HG02623 (cell line): ENCODE measurements at regions not wholly inside any gene's neighbourhood (a gene's known extent, or its start where the extent isn't known, plus 50 kb on each side); places are given as distances from the start of the nearest gene placed in this dataset.
A peak's percentile ranks its signal among the peaks of the same experiment; 100 is the strongest.
"Not testable (repeated sequence)": the region's sequence is repeated elsewhere in the genome, so short reads cannot be mapped to it uniquely, and the experiment has no call there.

Experiments used
- ATAC-seq: cut with Tn5 transposase; IDR thresholded peaks from one replicate; pipeline ENCODE4 v1.9.1; 2021; ENCODE audit warnings: moderate library complexity; ENCODE audit not compliant: unreplicated experiment

- no peak for ATAC-seq
Observed at GRCh38 chr7:106354822-106355221, 70.0 kb upstream of the NAMPT start.

- ATAC-seq: no peak
Observed at GRCh38 chr7:106353944-106354343, 69.2 kb upstream of the NAMPT start.

GRCh38 chr7:106348231-106348630 is 63.4 kb upstream of the NAMPT start:
- no peak for ATAC-seq

GRCh38 chr7:106347229-106347833 is 62.5 kb upstream of the NAMPT start:
- no peak for ATAC-seq

DNA sequence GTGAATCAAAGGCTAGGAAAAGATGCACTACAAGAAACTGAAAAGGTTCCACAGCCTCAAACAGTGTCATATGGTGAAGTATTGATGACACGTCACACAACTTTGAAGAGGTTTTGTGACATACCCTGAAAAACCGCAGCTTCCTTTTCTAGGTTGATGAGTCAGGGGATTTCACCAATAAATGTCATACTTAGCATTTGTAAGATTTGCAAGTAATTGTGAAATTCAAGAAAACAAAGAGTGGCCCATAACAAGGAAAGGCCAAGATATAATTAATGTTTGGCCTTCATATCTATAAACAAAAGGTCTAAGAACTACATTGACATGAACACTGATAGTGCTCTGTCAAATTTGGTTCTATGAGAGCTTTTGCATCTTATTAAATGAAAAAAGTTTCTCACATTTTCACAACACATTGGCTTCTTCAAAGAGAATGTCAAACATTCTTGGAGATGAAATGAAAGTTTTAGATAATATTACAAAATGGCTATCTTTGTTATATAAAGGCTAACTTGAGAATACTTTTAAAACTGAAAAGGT is 62.0 kb upstream of the NAMPT start:
- ATAC-seq: peak; percentile 76

DNA sequence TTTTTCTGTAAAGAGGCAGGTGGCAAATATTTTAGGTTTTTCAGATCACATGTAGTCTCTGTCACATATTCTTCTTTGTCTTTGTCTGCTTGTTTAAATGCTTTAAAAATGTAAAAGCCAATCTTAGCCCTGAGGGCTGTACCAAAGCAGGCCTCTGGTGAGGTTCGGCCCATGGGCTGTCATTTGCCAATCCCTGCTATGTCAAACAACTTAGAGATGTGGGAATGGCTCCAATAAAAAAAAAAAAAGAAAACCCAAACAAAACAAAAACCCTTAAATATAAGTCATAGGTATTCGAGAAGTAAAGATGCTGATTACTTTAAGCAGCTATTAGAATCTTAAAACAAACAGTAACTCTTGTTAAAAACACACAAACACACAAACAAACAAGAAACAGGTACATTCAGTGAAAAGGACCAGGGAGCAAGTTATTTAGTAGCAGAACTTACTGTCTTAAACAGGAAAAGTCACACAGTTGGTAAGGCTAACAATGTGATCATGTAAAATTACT is 61.4 kb upstream of the NAMPT start:
- ATAC-seq: no peak

DNA sequence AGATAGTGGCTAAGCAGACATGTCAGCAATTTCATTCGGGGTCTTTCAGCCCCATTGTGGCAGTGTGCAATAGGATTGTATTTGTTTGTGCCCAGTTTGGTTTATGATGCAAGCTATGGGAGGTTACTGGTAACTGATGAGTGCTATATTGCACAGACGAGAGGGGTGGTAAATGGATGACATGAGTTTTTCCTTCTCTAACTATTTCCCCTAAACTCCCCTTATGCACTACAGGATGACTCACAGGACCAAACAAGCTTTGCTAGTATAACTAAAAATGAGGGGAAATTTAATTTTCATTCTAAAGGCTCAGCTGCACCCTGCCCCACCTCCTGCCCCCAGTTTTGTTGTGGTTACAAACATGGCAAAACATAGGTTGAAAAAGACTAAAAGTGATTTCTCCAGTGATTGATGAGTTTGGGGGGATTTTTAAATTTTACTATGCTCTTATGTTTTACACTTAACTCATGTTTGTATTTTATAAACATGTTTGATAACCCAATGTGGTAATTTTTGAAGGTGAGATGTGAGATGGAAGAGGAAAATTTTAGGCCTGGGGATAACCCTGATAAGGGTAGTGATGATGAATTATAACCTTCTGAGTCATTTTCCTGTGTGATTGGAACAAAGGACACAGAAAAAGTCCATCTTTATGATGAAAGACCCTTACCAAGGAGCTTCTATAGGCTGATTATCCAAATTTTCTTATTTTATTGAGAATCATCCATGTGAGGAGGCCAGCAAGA is 60.8 kb upstream of the NAMPT start:
- ATAC-seq: peak; percentile 23

DNA sequence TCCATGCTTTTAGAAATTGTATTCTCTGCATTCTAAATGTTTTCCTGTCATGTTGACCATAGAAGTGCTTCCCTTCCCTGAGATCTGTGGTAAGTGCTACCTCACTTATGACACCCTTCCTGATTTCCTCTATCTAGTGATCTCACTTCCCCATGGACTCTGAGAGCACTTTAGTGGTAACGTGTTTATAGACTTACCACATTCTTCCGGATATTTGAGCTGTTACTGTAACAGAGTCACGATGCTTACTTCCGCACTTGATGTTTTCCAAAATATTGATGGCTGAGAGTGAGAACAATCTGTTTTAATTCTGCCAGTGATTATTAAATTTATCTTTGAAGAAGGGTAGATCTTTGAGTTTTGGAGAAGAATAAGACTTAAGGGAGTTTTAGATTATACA is 60.1 kb upstream of the NAMPT start:
- ATAC-seq: no peak

DNA sequence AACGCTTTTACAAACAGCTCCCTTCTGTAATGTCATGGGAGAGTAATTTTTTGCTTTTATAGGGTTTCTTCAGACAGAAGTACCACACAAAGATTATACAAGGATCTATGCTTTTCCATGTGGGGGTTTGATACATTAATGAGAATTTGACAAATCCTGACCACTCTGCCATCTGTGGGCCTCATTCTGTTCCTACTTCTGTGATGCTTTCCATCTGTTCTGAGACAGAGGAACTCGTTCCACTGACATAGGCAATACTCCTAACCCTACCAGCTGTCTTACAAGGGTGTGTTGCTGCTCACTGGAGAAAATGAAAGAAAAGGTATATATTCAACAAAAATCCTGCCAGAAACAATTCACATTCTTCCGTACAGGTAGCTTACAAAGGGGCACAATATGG is 59.4 kb upstream of the NAMPT start:
- ATAC-seq: no peak

- ATAC-seq: not testable (repeated sequence)
Observed at GRCh38 chr7:106342049-106342448, 57.3 kb upstream of the NAMPT start.

- not testable (repeated sequence) for ATAC-seq
Observed at GRCh38 chr7:106340247-106340596, 55.4 kb upstream of the NAMPT start.

DNA sequence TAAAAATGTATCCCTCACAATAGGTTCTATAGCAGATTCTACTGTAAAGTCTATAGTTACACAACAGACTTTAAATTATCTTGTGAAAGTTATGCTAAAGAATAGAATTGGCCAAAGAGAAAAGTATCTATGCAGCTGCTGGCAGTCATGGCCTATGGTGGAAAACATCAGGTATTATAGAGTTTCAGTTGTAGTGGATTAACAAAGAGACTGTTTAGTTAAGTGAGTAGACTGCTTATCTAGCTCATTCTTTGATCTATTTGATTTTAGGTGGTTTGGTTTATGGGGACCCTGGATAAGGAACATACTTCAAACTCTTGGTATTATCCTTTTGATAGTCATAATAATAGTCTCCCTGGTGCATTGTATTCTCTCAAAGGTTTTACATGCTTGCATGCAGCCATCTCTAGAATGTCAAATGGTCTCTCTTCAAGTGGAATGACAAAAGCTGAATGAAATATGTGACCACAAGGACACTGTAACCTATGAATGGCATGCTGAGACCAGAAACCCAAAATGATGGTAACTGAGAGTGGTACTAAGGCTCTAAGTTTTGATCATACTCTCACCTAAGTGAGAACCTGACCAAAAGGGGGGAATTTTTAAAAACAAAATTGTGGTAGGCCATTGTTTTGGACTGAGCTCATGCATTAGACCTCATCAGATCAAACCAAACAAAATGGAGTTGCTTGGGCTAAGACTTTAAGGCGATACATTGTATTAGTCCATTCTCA is 54.9 kb upstream of the NAMPT start:
- ATAC-seq: no peak

GRCh38 chr7:106337754-106338153 is 53.0 kb upstream of the NAMPT start:
- no peak for ATAC-seq

DNA sequence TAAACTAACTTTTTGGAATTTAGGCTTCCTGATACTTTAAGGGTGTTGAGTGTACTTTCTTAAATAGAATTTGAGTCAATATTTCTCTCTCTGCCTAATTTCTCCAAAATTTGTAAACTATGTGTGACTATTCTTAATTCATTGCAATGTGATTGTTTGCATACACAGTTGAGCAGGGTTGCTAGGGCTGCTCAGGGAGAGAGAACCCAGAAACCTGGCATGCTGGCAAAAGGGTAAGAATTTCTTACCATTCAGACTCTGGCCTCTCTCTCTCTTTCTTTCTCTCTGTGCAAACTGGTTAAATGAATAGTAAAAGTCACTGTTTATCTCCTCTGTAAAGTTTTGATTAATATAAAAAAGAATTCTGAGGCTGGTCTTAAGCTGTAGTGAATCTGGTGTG is 51.0 kb upstream of the NAMPT start:
- ATAC-seq: no peak
